GM12891 (cell line): ENCODE measurements at regions not wholly inside any gene's neighbourhood (a gene's known extent, or its start where the extent isn't known, plus 50 kb on each side); places are given as distances from the start of the nearest gene placed in this dataset.

Source experiments
- POLR2AphosphoS5 ChIP-seq: IDR thresholded peaks from 2 replicates; pipeline ENCODE4 v1.6.1; 2011; ENCODE audit warnings: low read depth, low read length, control low read depth
- SPI1 ChIP-seq: IDR thresholded peaks from 2 replicates; pipeline ENCODE4 v1.6.1; 2011; ENCODE audit warnings: low read depth, low read length, control low read depth
- TAF1 ChIP-seq: IDR thresholded peaks from 2 replicates; pipeline ENCODE4 v1.6.1; 2011; ENCODE audit warnings: low read depth, low read length, control low read depth

- TF ChIP-seq SPI1 (no peak), TAF1 (no peak), POLR2AphosphoS5 (no peak)
Observed at GRCh38 chr10:11402392-11402791, 209.1 kb downstream of the USP6NL start.
